ENCODE measurements at regions not wholly inside any gene's neighbourhood (a gene's known extent, or its start where the extent isn't known, plus 50 kb on each side); places are given as distances from the start of the nearest gene placed in this dataset.
"Not testable (repeated sequence)": the region's sequence is repeated elsewhere in the genome, so short reads cannot be mapped to it uniquely, and the experiment has no call there.

DNA sequence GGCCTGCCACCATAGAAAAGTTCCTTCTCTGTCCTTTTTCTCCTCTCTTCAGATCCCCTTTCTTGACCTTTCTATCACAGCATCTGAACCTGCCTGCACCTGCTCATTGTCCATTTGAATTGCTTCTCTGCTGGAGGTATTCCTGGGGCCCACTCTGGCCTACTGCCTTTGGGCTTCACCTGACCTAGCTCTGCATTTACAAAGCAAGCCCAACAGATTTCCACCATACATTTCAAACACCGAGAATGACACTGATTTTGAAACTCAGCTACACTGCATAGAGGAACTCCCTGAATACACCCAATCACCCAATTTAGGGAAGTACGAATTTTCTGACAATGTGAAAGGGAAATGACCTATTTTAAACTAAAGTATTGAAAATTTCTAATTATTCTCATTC, 284.5 kb upstream of the USP25 start:
- Histone ChIP-seq H3K4me3 (no peak overlapping the region), H3K27ac (no peak overlapping the region), H3K27me3 (no peaks in the 10 kb centered on the region), H3K9me3 (no peaks in the 10 kb centered on the region), H3K36me3 (no peaks in the 10 kb centered on the region), H3K4me1 (no peaks in the 10 kb centered on the region)
- no peak for DNase-seq (ENCODE audit: low spot score in 2 of 2)
- TF ChIP-seq CTCF (IDR thresholded peaks at IDR 0.05), result no peak
- intact Hi-C loops (cut with DNase I), result no loop called here

- no peak overlapping the region for H3K4me3 ChIP-seq
- no peak for TF ChIP-seq CTCF (IDR thresholded peaks at IDR 0.05)
- intact Hi-C loops (cut with DNase I), result no loop called here
- H3K27me3 ChIP-seq, result no peaks in the 10 kb centered on the region
- DNase-seq (ENCODE audit: low spot score in 2 of 2), result no peak
- H3K9me3 ChIP-seq, result no peaks in the 10 kb centered on the region
- no peaks in the 10 kb centered on the region for H3K36me3 ChIP-seq
- no peak overlapping the region for H3K27ac ChIP-seq
- H3K4me1 ChIP-seq, result no peaks in the 10 kb centered on the region
Observed at GRCh38 chr21:15446223-15446622, 283.6 kb upstream of the USP25 start.

DNA sequence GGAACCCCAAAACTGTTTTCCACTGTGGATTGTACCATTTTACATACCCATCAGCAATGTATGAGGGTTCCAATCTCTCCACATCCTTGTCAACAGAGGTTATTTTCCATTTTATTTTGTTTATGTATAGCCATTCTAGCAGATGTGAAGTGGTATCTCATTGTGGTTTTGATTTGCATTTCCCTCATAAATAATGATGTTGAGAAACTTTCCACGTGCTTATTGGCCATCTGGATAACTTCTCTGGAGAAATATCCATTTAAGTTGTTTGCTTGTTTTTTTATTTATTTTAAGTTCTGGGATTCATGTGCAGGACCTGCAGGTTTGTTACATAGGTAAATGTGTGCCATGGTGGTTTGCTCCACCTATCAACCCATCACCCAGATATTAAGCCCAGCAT, 280.2 kb upstream of the USP25 start:
- intact Hi-C loops (cut with DNase I), result no loop called here

DNA sequence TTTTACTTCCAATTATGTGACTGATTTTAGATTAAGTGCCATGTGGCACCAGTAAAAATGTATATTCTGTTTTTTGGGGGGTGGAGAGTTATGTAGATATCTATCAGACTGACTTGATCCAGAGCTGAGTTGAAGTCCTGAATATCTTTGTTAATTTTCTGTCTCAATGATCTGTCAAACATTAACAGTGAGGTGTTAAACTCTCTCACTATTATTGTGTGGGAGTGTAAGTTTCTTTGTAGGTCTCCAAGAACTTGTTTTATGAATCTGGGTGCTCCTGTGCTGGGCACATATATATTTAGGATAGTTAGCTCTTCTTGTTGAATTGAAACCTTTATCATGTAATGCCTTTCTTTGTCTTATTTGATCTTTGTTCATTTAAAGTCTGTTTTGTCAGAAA, 276.5 kb upstream of the USP25 start:
- Histone ChIP-seq H3K36me3 (no peaks in the 10 kb centered on the region), H3K27me3 (no peaks in the 10 kb centered on the region), H3K27ac (no peak overlapping the region), H3K9me3 (no peaks in the 10 kb centered on the region), H3K4me3 (no peak overlapping the region), H3K4me1 (no peaks in the 10 kb centered on the region)
- no peak for DNase-seq (ENCODE audit: low spot score in 2 of 2)
- intact Hi-C loops (cut with DNase I), result no loop called here
- TF ChIP-seq CTCF (IDR thresholded peaks at IDR 0.05), result no peak

More for the DNA sequence above, 280.2 kb upstream of the USP25 start:
- Histone ChIP-seq H3K9me3 (no peaks in the 10 kb centered on the region), H3K36me3 (no peaks in the 10 kb centered on the region), H3K4me1 (no peaks in the 10 kb centered on the region), H3K27ac (no peak overlapping the region), H3K27me3 (no peaks in the 10 kb centered on the region), H3K4me3 (no peak overlapping the region)
- DNase-seq (ENCODE audit: low spot score in 2 of 2), result no peak
- TF ChIP-seq CTCF (IDR thresholded peaks at IDR 0.05), result no peak

- H3K4me3 ChIP-seq; intact Hi-C loops (cut with DNase I); DNase-seq (ENCODE audit: low spot score in 2 of 2); H3K36me3 ChIP-seq; H3K9me3 ChIP-seq; H3K27me3 ChIP-seq; H3K4me1 ChIP-seq; H3K27ac ChIP-seq: not testable (repeated sequence)
Observed at GRCh38 chr21:15453785-15454184, 276.0 kb upstream of the USP25 start.

GRCh38 chr21:15454931-15455330, 274.9 kb upstream of the USP25 start:
- H3K4me3 ChIP-seq; H3K27ac ChIP-seq; DNase-seq (ENCODE audit: low spot score in 2 of 2); H3K36me3 ChIP-seq; H3K27me3 ChIP-seq; H3K9me3 ChIP-seq; H3K4me1 ChIP-seq; intact Hi-C loops (cut with DNase I): not testable (repeated sequence)

DNA sequence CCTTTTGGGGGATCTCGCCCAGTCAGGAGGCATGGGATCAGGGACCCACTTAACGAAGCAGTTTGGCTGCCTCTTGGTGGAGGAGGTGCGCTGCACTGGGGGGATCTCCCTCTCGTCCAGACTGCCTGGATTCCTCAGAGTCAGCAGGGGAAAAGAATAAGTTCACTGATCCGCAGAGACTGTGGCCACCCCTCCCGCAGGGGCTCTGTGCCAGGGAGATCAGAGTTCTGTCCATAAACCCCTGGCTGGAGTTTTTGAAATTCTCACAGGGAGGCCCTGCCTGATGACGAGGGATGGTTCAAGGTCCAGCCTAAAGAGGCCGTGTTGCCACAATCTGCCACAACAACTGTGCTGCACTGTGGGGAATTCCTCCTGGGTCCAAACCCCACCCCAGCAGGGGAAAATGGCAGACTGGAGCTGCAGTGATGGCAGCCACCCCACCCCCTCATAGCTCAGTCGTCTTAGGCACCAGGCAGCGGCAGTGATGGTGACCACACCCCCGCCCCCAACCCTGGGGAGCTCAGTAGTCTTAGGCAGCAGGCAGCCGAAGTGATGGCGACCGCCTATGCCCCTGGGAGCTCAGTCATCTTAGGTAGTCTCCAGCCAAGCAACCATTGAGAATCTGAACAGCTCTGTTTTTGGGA, 273.8 kb upstream of the USP25 start:
- H3K27ac ChIP-seq, result no peak overlapping the region
- H3K9me3 ChIP-seq, result no peaks in the 10 kb centered on the region
- H3K4me3 ChIP-seq, result no peak overlapping the region
- intact Hi-C loops (cut with DNase I), result no loop called here
- no peak for TF ChIP-seq CTCF (IDR thresholded peaks at IDR 0.05)
- no peaks in the 10 kb centered on the region for H3K4me1 ChIP-seq
- no peaks in the 10 kb centered on the region for H3K36me3 ChIP-seq
- no peaks in the 10 kb centered on the region for H3K27me3 ChIP-seq
- no peak for DNase-seq (ENCODE audit: low spot score in 2 of 2)
